HG03354 (cell line): ENCODE measurements at regions not wholly inside any gene's neighbourhood (a gene's known extent, or its start where the extent isn't known, plus 50 kb on each side); places are given as distances from the start of the nearest gene placed in this dataset.
"Not testable (repeated sequence)": the region's sequence is repeated elsewhere in the genome, so short reads cannot be mapped to it uniquely, and the experiment has no call there.

ENCODE experiments used
- ATAC-seq: cut with Tn5 transposase; IDR thresholded peaks from one replicate; pipeline ENCODE4 v1.9.1; 2021; ENCODE audit warnings: mild to moderate bottlenecking; ENCODE audit not compliant: unreplicated experiment, poor library complexity, severe bottlenecking

DNA sequence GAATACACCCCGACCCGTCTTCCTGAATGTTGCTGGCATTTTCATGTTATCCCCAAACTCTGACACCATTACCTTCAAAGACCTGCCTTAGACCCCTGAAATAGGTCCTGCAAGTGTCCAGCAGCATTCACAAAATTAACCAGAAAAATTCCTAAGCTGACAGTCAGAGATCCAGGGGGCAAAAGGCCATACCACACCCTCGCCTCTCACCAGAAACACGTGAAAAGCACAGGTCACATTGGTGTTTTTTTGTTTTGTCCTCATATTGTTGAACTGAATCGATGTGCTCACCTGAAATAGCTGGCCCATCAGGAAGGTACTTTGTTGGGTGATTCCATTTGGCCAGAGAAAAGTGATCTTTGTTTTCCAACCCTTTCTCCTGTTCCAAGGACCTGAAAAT, 113.1 kb upstream of the HES1 start:
- no peak for ATAC-seq

DNA sequence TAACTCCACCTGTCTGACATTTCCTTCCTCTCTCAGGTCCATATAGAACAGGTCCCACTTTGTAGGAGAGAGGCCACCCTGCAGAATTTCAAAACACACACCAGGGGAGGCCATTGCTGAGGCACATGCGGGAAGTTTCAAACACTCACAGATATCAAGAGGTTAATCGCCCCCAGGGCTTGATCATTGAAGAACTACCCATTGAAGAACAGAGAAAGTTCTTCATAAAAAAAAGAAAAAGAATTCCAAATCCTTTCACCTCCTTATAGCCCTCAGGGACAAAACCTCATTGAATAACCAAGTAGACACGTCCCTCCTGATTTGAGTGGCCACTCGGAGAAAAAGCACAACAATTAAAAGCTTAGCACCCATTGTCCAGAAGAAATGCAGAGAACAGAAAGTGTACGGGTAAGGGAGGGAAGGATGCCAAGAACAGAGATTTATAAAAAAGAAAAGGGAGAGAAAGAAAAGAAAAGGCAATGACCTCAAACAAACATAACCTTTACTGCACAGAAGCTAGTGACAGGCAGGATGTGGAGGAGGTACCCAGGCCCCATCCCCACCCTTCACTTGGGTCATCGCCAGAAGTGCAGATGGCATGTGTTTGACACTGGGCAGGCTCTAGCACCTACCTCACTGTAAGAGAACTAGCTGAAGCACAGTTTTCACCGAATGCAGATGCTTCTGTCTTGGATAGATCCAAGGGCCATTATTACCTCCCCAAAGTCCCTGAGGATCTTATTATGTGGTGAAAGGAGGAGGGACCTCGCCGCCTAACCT, 112.3 kb upstream of the HES1 start:
- ATAC-seq = no peak

GRCh38 chr3:194025119-194025518, 110.8 kb upstream of the HES1 start:
- no peak for ATAC-seq

- no peak for ATAC-seq
These were observed 110.0 kb upstream of the HES1 start for GRCh38 chr3:194025951-194026350.

DNA sequence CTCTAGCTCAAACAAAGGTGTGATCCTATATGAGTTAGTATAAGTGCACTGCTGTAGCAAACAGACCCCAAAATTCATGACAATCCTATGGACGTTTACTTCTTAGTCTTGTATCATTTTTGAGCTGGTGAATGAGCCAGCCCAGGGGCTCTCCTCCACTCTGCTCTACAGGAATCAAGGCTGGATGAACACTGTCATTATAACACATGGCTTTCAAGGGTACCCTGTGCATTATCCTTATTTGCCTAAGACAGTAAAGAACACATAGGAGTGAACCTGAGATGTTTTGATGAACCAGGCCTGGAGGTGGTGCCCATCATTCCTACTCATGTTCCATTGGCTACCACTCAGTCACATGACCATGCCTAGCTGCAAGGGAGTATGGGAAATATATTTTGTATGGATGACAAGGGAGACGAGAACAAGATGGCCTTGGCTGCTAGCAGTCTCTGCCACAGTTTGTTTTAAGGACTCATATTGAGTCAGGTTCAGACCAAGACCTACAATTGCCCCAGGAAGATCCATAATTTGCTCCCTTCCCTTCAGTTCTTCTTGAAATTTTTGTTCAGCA, 107.4 kb upstream of the HES1 start:
- no peak for ATAC-seq

- ATAC-seq = no peak
These were observed 106.1 kb upstream of the HES1 start for GRCh38 chr3:194029846-194030245.

GRCh38 chr3:194030372-194030771, 105.6 kb upstream of the HES1 start:
- ATAC-seq = no peak

DNA sequence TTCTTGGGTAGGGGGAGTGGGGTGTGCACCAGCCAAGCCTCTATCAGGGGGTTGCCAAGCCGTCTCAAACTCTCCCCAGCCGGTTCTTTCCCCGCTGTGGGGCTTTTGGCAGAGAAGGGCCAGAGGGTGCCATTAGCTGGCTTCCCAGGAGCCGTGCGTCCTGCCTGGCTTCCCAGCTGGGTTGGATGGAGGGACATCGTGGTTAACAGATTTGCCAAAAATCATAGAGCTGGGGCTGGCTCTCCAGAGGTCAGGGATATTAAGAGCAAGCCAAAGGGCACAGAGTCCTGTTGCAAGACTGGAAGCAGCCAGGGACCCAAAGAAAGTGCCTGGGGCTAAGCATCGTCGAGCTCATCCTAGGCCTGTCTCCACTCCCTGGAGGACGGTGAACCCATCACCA, 104.6 kb upstream of the HES1 start:
- ATAC-seq = no peak

DNA sequence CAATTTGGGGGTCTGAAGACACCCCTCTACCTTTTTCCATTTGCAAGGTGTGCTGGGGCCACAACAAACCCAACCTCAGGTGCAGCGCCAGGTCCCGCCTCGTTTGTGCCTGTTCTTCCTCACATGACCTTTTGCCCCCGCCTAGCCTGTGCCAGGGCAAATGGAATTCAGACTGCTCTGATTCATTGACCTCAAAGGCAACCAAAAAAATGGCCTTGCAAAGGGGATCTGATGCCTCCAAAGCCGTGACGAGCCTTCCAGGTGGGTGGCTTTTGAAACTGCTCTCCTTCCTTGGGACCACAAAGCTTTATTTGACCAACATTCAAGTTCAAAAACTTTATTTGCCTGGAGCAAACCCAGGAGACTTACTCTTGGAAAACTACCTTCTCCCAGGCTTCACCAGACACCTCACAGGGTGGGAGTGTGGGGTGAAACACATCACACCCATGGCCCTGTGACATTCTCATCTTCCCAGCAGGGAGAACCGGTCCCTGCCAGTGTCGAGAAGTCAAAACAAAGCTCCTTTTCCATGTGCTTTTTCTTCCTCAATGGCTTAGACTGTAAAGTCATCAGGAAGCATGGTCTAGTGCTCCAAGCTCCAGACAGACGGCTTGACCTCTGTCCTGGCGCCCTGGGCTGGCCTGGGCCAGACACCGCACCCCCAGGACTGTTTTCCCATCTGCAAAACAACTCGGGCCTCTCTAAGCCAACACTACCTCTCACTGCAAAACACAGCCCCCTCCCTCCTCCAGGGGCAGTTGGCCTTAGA, 103.9 kb upstream of the HES1 start:
- ATAC-seq = no peak

DNA sequence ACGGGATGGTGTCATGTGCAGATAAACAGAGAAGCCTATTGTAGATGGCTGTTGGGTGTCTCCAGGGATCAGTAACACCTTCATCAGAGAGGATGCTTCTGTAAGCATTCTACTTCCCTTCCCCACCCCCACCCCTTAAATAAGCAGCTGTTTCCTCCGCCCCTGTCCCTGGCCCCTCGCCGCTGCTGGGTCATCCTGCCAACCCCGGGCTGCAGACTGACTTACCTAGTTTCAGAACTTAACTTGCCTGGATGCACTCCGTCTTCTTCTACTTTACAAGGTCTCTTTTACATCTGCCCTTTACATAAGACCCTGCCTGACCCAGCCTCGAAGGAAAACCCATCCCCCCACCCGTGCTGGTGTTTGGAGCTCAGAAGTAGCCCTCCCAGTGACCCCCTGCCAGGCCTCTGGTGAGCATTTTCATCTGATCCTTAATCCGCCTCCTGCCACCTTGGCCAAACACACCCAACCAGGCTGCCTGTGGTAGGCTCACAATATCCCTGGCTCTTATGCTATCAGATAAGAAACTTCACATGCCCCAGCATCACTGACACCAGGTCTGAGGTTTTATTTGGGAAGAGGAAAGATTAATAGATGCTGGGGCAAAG, 103.0 kb upstream of the HES1 start:
- peak; percentile 63 for ATAC-seq

DNA sequence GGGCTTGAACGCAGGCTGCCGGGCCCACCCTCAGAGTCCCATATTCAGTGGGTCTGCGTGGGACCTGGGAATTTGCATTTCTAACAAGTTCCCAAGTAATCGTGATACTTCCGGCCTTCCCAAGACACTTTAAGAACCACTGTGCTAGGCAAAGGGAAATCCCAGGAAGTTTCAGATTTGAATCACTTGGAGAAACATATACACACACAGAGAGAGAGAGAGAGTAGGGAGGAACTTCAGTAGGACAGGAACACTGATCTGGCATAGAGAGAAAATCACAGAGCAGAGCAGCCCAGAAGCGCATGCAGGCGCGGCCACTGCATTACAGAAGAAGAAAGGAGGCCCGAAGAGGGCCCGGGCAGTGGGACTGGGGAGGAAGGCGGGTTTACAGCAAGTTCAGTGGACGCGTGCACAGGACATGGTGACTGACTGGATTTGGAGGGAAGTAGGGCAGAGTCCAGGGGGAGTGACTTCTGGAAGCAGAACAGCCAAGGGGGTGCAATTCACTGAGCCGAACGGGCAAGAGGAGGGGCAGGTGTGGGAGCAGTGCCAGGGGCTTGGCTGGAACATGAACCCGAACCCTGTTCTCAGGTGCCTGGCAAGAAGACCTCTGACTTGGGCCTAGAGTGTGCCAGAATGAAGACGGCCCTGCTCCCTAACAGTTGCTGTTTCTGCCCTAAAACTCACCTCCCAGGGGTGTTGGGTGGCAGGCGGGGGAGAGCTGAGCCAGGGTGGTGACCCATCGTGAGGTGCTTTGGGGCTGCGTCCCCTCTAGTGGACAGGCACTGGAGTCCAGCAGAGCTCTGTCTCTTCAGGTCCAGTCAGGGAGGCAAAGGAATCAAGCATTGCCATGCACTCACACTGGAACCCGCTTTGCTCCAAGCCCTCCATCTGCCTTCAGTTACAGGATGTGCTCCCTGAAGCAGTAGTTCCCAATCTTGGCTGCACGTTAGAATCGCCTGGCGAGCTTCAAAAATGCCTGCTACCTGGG, 101.3 kb upstream of the HES1 start:
- no peak for ATAC-seq

- no peak for ATAC-seq
These were observed 100.4 kb upstream of the HES1 start for GRCh38 chr3:194035406-194036138.

DNA sequence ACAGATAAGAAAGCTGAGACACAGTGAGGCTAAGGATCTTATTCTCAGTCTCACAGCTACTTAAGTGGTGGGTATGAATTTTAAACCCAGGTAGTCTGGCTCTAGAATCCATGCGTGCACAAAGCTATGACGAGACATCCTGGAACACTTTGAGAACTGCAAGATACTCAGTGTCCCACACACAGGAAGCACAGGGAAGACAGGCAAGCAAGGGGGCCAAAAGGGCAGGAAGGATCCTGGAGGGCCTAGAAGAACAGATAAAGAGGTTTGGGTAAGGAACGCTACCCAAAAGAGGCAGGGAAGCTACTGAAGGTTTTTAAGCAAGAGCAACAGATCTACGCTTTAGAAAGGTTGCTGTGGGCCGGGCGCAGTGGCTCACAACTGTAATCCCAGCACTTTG, 99.1 kb upstream of the HES1 start:
- no peak for ATAC-seq

- ATAC-seq = not testable (repeated sequence)
These were observed 97.6 kb upstream of the HES1 start for GRCh38 chr3:194038346-194038745.

DNA sequence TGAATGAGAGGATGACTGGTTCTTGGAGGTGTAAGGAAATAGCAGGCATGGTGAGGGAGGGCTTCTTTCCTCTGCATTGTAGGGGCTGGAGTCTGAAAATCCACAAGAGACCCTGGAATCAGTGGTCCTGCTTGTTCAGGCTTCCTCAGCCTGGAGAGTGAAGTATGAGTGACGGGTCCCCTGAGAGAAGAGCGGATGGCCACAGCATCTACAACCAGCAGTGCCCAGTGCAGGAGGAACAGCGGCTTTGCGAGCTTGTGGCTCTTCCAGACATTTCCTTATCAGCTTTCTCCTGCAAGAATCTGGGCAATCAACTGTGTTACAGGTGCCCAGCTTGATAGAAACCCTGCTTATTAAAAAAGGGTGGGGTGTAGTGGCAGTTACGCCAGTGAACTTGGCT, 97.0 kb upstream of the HES1 start:
- no peak for ATAC-seq

DNA sequence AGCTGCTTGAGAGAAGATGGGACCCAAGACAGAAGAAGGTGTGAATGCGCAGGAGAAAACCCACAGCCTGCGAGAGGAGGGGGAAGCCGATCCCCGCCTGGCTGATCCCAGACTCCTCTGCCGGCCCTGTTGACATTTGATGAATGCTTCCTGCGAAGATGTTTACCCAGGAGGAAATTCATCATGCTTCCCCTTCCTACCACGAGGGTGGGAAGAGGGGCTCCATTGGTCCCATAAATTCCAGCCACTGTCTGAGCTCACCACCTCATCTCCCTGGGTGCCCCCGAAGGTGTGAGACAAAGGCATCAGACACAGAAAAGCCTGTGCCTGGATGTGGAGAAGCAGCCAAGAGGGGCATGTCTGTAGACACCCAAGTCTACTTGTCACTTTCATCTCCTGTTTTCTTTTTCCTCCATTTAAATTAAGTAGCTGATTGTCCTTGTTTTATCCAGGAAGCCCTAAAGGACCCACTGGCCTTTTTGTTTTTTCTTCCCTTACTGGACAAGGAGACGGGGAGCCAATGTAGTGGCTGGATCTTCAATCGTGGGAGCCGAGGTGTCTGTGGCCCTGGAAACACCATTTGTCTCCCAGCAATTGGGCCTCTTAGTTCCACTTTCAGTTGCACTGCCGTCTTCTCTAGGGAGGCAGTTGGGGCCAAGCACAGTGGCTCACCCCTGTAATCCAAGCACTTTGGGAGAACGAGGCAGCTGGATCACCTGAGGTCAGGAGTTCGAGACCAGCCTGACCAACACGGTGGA, 95.3 kb upstream of the HES1 start:
- no peak for ATAC-seq

DNA sequence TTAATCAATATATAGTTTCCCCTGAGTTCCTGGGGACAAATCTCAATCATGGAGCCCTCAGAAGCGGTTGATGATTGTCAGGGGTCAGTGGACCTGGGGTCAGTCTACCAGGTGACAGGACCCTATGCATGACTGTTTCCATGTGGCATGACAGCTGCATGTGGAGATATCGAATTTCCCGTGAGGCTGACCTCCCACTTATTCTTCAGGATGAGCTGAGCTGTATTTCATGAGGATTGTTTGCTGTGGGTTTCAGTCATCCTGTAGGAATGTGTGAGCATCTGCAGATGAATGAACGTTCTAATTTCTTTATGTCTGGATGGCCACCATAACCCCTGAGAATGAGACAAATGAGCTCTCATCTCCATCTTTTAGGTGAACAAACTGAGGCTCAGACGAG, 93.0 kb upstream of the HES1 start:
- no peak for ATAC-seq

DNA sequence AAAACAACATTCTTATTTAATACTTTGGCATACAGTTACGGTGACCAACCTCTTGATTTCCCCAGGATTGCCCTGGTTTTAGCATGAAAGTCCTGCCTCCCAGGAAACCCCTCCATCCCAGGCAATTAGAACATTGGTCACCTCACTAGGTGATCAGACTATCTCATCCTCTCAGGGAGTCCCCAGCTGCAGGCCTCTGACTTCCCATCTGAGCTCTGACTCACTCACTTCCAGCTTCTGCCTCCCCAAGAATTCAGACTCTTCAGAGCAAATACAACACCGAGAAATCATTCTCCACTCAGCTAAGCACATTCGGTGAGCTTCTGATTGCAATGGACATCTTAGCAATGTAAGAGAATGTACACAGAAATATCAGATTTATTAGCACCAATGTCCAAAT, 92.4 kb upstream of the HES1 start:
- ATAC-seq = no peak
